ENCODE measurements at regions not wholly inside any gene's neighbourhood (a gene's known extent, or its start where the extent isn't known, plus 50 kb on each side); places are given as distances from the start of the nearest gene placed in this dataset.
"Not testable (repeated sequence)": the region's sequence is repeated elsewhere in the genome, so short reads cannot be mapped to it uniquely, and the experiment has no call there.

DNA sequence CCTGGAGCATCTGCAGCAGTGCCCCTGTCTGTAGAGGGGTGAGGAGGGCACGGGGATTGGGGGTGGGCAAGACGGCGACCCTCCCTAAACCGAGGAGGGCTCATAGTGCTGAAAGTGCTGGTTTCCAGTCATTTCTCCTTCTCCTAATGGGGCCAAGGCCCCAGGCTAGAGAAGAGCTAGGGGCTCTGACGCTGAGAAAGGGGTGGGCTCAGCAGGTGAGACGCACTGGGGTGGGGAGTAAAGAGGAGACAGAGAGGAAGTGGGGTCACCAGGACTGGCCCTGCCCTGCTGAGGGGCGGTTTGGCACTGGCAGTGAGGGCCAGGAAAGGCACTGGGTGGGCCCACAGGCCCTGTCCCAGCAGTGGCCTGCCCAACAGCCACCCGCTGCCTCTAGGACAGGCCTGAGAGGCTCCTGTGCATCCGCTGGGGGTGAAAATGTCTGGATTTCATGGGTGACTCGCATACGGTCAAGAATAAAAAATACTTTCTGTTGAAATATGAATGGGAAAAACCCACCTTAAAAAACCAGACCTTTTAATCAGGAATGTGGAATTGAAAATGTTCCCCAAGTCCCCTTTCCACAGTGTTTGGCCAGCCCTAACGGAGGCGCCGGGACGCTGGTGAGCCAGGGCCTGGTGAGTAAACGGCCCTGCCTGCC, 122.4 kb upstream of the SMURF2 start:
- no peak for DNase-seq (ENCODE audit: low spot score)

DNA sequence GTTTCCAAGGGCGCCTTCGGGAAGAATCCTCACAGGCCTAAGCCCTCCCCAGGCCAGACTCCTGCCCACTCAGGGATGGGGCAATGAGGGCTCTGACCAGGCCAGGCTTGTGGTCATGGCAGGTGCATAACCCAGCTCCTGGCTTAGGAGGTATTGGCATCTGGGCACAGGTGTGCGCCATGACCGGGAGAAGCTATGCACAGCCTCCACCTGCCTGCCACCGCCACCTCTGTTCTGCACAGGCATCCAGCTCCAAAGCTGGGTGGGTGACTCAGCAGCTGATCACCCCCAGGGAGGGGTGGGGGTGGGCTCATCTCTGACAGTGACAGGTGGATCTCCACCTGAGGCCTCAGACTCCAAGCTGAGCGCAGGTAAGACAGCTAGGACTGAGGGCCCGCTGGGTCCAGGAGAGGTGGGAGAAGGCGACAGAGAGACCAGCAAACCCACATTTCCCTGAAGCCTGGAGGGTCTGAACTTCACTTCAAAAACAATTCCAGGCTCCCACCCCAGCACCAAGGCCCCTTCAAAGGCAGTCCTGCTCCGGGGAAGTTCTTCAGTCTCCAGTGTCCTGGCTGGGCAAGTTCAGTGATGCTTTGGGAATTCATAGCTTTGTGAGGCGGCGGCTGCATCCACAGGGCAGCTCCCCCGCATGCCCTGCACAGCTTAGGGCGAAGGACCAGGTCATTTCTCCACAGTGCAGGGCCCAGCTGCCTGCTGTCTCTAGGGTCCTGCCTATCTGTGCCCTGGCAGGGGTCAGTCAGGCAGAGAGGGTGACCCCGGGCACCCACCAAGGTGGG, 121.6 kb upstream of the SMURF2 start:
- DNase-seq (ENCODE audit: low spot score): no peak

DNA sequence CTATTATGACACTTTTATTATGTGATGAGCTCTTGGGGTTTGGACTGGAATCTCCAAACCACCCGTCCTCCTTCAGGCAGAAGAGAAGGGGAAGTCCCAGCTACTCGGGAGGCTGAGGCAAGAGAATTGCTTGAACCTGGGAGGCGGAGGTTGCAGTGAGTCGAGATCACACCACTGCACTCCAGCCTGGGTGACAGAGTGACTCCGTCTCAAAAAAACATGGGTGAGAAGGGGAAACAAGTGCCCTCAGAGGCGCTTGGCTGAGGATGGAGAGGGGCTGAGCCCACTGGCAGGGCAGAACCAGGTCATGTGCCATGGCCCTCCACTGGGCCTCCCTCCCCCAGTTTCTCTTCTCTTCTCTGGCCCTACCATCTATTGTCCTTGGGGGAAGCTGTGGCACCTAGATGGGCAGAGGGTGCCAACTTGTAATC, 120.9 kb upstream of the SMURF2 start:
- DNase-seq (ENCODE audit: low spot score): no peak

DNA sequence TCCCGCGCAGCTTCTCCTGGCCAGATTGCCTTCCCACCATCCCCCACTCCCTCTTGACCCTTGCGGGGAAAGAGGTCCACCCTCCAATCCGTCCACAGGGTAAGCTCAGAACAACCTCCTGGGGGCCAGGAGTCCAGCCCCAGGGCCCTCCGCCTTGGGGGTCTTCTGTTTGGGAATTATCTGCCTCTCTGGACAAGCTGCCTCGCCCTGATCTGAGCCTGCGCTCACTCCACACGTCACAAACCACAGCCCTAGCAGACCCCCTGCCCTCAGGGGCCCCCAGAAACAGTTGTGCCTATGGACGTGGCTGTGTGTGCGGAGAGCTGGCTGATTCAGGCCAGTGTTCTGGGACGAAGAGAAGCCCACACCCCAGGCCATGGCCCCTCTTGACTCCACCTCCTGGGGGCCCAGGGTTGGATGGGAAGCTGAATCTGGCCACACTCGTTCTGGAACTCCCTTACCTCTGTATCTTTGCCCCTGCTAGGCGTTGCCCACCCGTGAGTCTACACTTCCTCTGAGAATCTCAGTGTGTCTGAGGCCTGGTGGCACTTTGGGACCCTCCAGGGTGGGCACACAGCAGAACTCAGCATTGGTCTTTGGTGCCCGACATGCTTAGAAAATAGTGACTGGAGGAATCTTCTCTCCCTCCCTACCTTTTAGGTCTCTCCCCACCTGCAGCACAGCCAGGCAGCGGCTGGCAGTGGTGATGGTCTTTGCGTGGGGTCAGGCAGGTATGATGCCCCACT, 119.9 kb upstream of the SMURF2 start:
- DNase-seq (ENCODE audit: low spot score): no peak

DNA sequence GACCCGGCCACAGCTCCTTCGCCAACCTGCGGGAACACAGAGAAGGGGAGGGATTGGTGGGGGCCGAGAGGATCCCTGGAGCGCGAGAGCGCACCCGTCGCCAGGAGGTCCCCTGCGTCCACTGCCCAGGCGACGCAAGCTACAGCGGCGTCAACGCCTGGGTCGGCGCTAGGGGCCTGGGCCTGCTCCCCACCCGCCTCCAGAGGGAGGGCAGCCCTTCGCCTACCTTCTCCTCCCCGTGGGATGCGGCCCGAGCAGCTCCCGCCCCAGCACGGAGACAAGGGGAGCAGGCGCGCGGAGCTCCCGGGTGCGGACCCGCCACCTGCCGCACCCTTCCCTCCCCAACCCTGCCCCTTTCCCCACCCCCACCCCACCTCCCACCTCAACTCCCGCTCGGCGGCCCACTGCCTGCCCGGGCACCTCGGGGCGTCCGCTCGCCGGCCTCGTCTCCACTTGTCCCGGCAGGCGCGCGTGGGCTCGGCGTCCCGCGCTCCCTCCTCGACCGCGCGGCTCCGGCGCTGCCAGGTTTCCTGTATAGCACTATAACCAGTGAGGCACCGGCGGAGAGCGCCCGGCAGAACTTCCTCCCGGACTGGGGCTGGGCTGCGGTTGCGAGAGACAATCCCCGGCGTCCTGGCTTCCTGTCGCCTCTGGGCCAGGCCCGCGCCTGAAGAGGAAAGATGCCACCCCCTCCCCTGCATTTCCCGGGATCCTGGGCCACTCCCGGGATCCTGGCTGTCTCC, 119.1 kb upstream of the SMURF2 start:
- no peak for DNase-seq (ENCODE audit: low spot score)

DNA sequence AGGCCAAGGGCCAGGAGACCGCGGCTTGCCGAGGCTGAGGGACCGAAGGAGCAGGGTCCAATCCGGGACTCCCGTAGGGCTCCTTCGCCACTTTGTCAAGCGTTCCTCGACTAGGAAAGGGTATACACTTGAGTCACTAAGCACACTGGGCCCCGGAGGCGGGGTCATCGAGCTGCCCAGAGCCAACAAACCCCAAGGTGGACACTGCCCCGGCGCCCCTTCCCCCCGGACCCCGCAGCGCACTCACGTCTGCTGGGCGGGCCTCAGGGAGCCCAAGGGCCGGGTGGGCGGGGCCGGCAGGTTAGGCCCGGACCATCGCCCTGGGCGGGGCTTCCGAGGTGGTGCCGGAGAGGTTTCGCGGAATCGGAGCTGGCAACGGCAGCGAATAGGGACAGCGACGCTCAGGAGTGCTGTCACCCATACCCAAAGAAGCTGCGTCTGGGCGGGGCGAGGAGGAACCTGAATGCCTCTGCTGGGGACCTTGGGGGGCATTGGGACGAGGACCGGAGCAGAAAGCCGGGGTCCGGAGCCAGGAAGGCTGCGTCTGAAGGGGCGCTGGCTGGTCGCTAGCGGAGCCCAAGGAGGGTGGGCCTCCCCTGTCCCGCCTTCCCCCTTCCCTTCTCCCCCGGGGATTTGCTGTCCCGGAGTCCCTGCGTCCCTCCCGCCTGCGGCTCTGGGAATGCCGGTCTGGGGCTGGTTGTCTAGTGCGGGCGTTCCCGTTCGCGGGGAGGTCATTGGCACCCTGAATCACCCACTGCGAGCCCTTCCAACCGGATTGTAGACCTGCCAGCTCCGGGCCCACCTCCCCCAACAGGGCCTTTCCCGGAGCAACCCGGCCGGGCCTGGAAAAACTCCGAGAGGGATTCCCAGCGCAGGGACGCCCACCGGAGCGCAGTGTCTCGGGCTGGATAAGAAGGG, 118.2 kb upstream of the SMURF2 start:
- no peak for DNase-seq (ENCODE audit: low spot score)

DNA sequence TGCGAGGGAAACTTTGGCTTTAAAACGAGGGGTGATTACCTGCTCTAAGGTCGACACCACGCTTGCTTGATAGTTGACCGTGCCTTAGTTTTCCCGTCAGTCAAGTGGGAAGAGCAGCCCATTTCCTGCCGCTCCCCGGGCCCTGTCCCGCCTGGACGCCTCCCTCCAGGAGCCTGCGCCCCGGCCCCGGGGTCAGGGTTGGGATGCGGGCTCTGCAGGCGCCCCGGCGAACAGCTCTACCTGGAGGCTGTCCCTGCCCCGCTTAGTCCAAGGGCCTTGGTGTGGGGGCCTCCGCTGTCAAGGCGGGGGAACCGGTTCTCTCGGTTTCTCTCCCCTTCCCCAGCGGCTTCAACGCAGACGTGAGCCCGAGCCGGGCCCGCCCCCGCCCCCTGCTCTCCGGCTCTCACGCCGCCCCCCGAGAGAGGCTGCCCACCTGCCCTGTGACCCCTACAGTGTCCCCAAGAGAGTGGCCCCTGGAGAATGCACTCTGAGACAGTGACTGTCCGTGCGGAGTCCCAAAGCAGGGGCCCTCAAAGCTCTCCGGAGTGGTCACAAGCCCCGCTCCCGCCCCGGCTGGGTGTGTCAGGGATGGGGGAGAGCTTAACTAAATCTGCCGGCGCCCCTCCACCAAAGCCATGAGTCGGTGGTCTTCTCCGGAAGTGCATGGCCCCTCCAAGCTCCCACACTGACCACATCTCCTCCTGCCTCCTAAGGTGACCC, 117.4 kb upstream of the SMURF2 start:
- DNase-seq (ENCODE audit: low spot score): no peak

DNA sequence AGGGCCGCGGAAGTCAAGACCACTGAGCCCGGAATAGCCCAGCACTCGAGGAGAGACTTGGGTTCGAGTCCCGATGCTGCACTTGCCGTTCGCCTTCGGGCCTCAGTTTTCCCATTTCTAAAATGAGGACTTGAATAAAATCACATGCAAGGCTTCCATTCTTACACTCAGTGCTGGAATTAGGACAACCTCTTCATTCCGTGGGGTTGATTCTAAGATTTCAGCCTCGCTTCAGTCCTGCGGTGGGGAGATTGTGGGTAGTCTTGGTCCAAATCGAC, 116.9 kb upstream of the SMURF2 start:
- DNase-seq (ENCODE audit: low spot score): not testable (repeated sequence)

DNA sequence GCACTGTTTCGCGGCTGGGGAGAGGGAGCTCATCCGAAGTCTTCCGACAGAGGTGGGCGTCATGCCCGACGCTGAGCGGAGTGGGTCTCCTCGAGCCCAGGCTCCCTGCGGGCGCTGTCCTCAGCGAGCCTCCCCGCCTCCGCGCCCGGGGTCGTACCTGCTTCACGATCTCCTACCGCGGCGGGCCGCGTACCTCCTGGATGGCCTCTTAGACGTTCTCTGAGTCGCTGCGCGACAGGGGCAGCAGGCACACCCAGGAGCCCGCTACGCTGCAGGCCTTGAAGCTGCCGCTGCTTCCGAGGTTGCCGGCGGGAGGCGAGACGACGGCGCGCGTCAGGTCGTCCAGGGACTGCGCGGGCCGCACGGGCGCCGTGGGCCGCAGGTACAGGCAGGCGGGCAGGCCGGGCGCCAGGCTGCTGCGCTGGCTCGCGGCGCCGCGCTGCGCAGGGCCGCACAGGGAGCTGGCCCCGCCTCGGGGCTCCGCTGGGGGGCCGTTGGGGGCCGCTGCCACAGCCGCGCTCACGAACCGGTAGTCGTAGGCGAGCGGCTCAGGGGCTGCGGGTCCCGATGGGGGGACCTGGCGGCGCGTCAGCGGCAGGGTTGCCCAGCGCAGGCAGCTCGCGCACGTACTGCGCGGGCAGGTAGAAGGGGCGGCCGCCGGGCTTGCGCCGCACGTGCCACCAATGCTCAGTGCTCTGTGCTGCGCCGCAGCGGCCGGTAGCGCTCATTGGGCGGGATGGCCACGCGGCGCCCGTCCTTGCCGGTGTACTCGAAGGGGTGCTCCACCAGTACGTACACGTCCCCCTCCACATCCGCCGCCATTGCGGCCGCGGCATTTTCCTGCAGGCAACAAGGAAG, 116.4 kb upstream of the SMURF2 start:
- no peak for DNase-seq (ENCODE audit: low spot score)

DNA sequence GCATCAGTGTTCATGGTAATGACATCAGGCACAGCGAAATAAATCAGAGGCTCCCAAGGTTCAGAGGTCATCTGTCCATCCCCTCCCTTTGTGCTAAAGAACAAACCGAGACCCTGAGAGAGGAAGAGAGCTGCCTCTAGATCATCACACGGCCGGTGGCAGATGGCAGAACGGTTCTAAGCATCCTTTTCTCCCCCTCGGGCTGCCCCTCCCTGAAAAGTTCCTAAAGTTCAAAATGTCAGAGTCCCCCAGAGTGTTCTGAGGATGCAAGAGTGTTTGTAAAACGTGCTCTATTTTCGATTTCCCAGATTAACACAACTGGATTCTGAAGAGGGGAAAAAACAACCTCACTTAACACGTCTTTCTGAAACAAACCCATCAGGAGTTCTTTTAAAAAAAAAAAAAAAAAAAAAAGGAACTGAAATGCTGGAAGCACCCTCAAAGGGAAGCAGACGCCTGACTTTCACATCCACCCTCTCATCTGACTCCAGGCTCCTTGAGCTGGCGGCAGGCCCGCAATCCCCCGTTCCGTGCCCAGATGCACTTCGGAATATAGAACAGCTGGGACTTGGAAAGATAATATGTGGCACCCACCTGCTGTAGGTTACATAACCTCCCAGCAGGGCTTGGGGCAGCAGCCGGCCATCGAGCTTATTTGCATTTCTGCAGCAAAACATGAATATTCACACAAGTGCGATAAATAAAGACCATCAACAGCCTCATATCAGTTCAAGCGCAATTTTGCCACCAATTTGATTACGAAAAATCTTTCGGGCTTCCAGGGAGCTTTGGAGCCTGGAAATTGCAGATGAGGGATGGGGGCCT, 115.5 kb upstream of the SMURF2 start:
- no peak for DNase-seq (ENCODE audit: low spot score)

DNA sequence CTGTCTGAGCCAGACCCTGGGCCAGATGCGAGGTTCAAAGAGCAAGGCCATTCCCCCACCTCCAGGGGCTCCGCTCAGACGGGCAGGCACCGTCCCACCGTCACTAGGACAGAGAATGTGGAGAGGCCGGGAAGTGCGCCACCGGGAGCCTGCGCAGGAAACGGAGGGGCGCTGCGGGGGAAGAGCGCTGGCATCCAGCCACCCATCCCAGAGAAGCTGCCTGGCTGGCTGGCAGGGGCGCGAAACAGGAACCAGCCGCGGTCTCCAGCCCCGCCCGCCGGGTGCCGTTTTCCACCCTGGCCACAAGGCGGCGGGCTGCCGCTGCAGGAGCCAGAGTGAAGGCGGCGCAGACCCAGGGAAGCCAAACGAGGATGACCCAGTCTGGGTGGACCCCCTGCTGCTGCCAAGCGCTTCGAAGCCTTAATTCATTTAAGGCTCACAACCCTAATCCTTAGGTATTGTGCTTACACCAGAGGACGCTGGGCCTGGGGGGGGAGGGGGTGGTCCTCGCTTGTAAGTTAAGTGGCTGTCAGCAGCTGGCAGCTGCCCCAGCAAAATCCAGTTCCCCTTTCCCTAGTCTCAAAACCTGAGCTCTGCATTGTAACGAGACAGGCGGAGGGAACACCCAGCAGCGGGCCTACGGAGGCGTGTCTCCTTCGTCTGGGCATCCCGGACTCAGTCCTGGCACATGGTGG, 114.8 kb upstream of the SMURF2 start:
- DNase-seq (ENCODE audit: low spot score): peak; percentile 89

DNA sequence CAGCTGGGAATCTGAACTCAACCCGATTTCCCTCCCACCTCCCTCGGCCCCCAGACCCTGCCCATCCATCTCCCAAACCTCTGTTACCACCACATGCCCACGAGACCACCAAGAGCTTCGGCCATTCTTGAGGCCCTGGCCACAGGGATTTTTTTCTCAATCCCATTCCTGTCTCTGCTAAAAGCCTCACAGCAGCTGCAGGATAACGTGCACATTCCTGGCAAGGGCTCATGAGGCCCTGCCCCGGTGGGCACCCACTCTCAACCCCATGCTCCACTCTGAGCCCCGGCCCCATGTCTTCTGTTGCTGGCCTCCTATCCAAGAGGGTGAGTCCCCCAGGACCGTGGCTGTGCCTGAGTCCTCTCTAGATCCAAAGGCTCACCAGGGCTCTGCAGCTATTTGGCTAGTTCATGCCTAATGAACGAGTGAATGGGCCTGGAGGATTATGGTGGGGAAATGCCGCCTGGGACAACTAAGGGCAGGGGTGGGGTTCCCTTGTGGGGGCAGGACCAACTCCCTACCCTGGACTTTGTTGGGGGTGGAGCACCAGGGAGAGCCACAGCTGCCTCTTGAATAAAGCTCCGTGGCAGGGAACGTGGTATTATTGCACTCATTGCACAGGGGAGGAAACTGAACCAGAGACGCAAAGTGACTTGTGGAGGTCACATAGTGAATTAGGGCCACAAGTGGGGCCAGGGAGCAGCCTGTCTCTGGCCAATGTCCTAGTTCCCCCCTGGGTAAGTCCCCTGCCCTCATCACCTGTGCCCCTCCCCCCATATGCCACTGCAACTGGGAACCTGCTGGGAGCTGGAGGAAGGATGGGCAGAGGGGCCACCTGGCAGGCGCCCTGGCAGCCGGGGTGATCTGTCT, 113.8 kb upstream of the SMURF2 start:
- DNase-seq (ENCODE audit: low spot score): no peak

DNA sequence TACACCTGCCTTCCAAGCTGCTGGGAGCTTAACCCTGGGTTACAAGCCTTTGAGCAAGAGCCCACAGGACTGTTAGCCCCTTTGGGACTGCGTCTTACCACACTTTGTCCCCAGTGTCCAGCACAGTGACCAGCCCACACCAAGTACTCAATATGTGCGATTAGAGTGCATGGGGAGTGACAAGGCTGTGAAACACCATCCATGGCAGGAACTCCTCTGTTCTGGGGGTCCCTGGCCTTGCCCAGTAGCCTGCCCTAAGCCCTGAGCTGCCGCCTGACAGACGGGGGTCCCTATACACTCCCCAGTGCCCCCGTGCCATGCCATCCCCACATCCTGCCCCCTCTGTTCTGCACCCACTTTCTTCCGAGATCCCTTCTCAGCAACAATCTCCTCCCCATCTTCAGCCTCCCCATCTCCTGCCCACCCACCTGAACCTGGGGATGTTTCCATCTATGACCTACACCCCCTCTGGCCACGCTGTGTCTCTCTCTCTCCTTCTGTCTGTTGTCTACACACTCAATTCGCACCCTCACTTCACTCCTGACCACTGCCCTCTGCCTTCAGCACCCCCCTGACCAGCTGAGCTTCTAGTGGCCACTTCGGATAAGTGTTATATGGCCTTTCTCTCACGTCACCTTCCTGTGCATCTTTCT, 112.9 kb upstream of the SMURF2 start:
- no peak for DNase-seq (ENCODE audit: low spot score)

DNA sequence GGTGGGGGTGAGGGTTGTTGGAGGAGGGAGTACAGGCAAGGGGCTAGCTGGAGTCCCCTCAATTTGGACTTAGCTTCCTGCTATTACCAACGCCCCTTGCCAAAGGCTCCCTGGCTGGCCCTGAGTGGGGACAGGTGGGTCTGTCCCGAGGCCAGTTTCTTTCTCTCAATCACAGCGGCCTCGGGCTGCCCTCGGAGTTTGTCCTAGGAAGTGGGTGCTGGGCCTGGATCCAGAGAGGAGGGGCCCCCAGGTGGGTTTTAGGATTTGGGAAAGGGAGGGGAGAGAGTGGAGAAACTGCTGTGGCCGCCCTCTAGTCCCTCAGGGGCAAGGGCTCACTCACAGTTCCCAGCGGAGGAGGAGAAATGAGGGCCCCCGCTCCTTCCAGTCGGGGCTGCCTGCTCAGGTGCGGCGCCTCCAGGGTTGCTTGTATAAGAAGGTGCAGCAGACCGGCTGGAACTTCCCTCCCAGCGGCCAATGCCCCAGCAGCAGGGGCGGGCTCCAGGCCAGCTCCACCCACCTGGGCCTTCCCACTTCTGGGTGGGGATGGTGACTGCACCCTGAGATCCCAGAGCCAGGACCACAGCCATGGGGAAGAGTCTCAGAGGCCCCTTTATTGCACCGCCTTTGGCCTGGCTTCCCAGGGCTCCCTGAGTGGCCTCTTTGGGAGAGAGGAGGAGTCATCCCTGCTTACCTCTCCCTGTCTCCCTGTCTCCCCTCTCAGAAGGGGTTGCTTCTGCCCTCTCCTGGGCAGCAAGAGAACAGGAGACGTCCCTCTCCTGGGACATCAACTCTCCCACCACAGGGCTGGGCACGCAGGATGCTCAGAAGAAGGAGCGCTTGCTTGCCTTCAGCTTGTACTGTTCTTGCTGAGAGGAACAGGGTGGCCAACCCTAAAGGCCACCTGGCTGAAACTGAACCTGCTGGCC, 112.0 kb upstream of the SMURF2 start:
- DNase-seq (ENCODE audit: low spot score): peak; percentile 91

DNA sequence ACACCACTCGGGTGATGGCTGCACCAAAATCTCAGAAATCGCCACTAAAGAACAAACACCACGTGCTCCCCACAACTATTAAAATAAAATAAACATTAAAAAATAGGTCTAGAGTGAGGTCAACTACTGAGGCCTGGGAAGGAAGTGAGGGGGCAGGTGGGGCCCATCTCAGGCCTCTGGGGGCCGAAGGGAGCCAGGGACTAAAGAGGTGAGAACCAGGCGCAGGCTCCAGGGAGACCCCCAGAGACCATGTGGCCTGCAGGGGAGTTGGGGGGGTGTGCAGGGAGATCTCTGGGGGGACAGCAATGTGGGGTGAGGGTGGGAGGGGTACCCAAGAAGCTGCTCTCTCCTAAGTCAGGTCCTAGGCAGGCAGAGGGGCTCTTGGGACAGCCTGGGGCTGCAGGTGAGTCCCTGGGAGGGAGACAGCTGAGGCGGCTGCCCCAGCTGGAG, 111.3 kb upstream of the SMURF2 start:
- DNase-seq (ENCODE audit: low spot score): no peak
